Head of caudate nucleus (tissue), 42 donors: ENCODE measurements at regions not wholly inside any gene's neighbourhood (a gene's known extent, or its start where the extent isn't known, plus 50 kb on each side); places are given as distances from the start of the nearest gene placed in this dataset.
"Not testable (repeated sequence)": the region's sequence is repeated elsewhere in the genome, so short reads cannot be mapped to it uniquely, and the experiment has no call there.

Source experiments
- DNase-seq, 42 donors: peaks; one replicate each; pipeline versions ENCODE4 v3.0.0 to v3.0.0-alpha.2; 2020 to 2021; ENCODE audit warnings: mixed read lengths in 7 of 42
- intact Hi-C: fragments of 100-400 bp; cut with DNase I; formaldehyde crosslinking; loops from one replicate; pipeline ENCODE4 v1.15.0; 2022

GRCh38 chr5:83889971-83890745, 169.5 kb upstream of the HAPLN1 start:
- intact Hi-C loops, result no loop called here

GRCh38 chr5:83877911-83878706, 157.5 kb upstream of the HAPLN1 start:
- intact Hi-C loops, result no loop called here
- DNase-seq, result peak in 2 of 42 donors; percentile 7 to 15

More at GRCh38 chr5:83889971-83890745, 169.5 kb upstream of the HAPLN1 start:
- DNase-seq, result no peak

- intact Hi-C loops, result no loop called here
- no peak for DNase-seq
These were observed 151.1 kb upstream of the HAPLN1 start for GRCh38 chr5:83871533-83872395.

GRCh38 chr5:83866181-83866580, 145.5 kb upstream of the HAPLN1 start:
- intact Hi-C loops, result no loop called here
- DNase-seq, result no peak

GRCh38 chr5:83865579-83865978, 144.9 kb upstream of the HAPLN1 start:
- intact Hi-C loops, result no loop called here
- no peak for DNase-seq

GRCh38 chr5:83864652-83865051, 144.0 kb upstream of the HAPLN1 start:
- no peak for DNase-seq
- intact Hi-C loops, result no loop called here

GRCh38 chr5:83857341-83857740, 136.7 kb upstream of the HAPLN1 start:
- intact Hi-C loops, result no loop called here
- peak in 18 of 42 donors; percentile 3 to 46 (median 10) for DNase-seq

GRCh38 chr5:83856881-83857280, 136.2 kb upstream of the HAPLN1 start:
- no peak for DNase-seq
- intact Hi-C loops, result no loop called here

- intact Hi-C loops, DNase-seq: not testable (repeated sequence)
These were observed 129.8 kb upstream of the HAPLN1 start for GRCh38 chr5:83850412-83850811.

- intact Hi-C loops, result no loop called here
- DNase-seq, result no peak
These were observed 128.3 kb upstream of the HAPLN1 start for GRCh38 chr5:83848941-83849340.

GRCh38 chr5:83846624-83847350, 126.1 kb upstream of the HAPLN1 start:
- intact Hi-C loops, result no loop called here
- no peak for DNase-seq

GRCh38 chr5:83844449-83845068, 123.9 kb upstream of the HAPLN1 start:
- DNase-seq, result no peak
- intact Hi-C loops, result no loop called here

- intact Hi-C loops, result no loop called here
- no peak for DNase-seq
These were observed 119.1 kb upstream of the HAPLN1 start for GRCh38 chr5:83839788-83840187.

GRCh38 chr5:83839256-83839655, 118.6 kb upstream of the HAPLN1 start:
- no peak for DNase-seq
- intact Hi-C loops, result no loop called here

GRCh38 chr5:83837265-83837907, 116.7 kb upstream of the HAPLN1 start:
- intact Hi-C loops, result no loop called here
- DNase-seq, result no peak

- DNase-seq, result no peak
- intact Hi-C loops, result no loop called here
These were observed 113.7 kb upstream of the HAPLN1 start for GRCh38 chr5:83834306-83834705.

- intact Hi-C loops, result no loop called here
- DNase-seq, result no peak
These were observed 111.2 kb upstream of the HAPLN1 start for GRCh38 chr5:83831834-83832233.

- intact Hi-C loops, result no loop called here
- no peak for DNase-seq
These were observed 106.5 kb upstream of the HAPLN1 start for GRCh38 chr5:83827111-83827557.
